ENCODE measurements at regions not wholly inside any gene's neighbourhood (a gene's known extent, or its start where the extent isn't known, plus 50 kb on each side); places are given as distances from the start of the nearest gene placed in this dataset.

DNA sequence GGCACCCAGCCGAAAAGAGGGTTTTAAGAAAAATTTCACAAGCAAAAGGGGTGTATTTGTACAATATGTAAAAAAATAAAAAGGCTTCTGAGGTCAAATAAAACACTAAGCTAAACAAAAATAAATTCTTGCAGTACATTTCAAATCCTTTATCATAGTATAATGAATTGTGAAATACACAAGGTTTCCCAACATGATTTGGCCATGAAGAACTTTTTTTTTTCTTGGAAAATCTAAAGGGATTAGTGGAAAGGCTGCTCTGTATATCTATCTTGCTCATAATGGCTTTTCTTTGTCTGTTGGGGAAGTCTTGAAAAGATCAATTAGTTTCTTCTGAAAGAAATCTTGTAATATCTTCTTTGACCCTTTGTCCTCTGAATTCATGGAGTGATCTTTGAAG, 593.4 kb downstream of the PLPP3 start:
- TF ChIP-seq, protein P1, sequence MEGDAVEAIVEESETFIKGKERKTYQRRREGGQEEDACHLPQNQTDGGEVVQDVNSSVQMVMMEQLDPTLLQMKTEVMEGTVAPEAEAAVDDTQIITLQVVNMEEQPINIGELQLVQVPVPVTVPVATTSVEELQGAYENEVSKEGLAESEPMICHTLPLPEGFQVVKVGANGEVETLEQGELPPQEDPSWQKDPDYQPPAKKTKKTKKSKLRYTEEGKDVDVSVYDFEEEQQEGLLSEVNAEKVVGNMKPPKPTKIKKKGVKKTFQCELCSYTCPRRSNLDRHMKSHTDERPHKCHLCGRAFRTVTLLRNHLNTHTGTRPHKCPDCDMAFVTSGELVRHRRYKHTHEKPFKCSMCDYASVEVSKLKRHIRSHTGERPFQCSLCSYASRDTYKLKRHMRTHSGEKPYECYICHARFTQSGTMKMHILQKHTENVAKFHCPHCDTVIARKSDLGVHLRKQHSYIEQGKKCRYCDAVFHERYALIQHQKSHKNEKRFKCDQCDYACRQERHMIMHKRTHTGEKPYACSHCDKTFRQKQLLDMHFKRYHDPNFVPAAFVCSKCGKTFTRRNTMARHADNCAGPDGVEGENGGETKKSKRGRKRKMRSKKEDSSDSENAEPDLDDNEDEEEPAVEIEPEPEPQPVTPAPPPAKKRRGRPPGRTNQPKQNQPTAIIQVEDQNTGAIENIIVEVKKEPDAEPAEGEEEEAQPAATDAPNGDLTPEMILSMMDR (IDR thresholded peaks at IDR 0.05; ENCODE audit: low read length) = no peak
- no peak for TF ChIP-seq EZH2 (IDR thresholded peaks at IDR 0.05; ENCODE audit: borderline replicate concordance, low read length)
